IMR-90 (cell line): ENCODE measurements at regions not wholly inside any gene's neighbourhood (a gene's known extent, or its start where the extent isn't known, plus 50 kb on each side); places are given as distances from the start of the nearest gene placed in this dataset.

Source experiments
- ATAC-seq: fragments of 200-7000 bp; cut with Tn5 transposase; 2 replicates; pipeline ENCODE4 v1.9.1; 2020; ENCODE audit warnings: low read depth, mild to moderate bottlenecking, moderate library complexity
- BruUV-seq: library from RNA; stranded (reverse); fragments of 400-500 nt; replicated peaks from 2 replicates; lab custom pipeline; 2021; lab: Mats Ljungman, UMichigan
- CTCF ChIA-PET: fragments of 300-600 bp; formaldehyde crosslinking; extraction: SDS; loops from one replicate; lab custom pipeline; 2021; ENCODE audit warnings: antibody characterized with exemption; lab: Yijun Ruan, JAX
- POLR2A ChIA-PET: fragments of 300-600 bp; sonication (Branson Sonifier 250); formaldehyde crosslinking; loops from one replicate; lab custom pipeline; 2022; ENCODE audit warnings: antibody characterized with exemption; ENCODE audit not compliant: unreplicated experiment; lab: Charles Lee
- DNase-seq: peaks from one replicate; pipeline ENCODE4 v3.0.0; 2013
- H2AFZ ChIP-seq: replicated peaks from 2 replicates; pipeline ENCODE3; 2013; ENCODE audit warnings: low read length, mild to moderate bottlenecking; ENCODE audit not compliant: poor library complexity
- H2AK5ac ChIP-seq: 2 replicates; pipeline ENCODE4 v1.6.1; 2013; ENCODE audit warnings: low read depth, low read length, inconsistent platforms
- H2AK9ac ChIP-seq: replicated peaks from 2 replicates; pipeline ENCODE3; 2013; ENCODE audit warnings: mild to moderate bottlenecking, low read depth, low read length, moderate library complexity; ENCODE audit not compliant: poor library complexity
- H2BK120ac ChIP-seq: 2 replicates; pipeline ENCODE4 v1.6.1; 2013; ENCODE audit warnings: low read depth, low read length, inconsistent platforms
- H2BK15ac ChIP-seq: 3 replicates; pipeline ENCODE4 v1.6.1; 2013; ENCODE audit warnings: low read depth, low read length, inconsistent platforms
- H2BK20ac ChIP-seq: 2 replicates; pipeline ENCODE4 v1.6.1; 2013; ENCODE audit warnings: low read depth, mild to moderate bottlenecking, inconsistent platforms, low read length, moderate library complexity
- H2BK5ac ChIP-seq: 2 replicates; pipeline ENCODE4 v1.6.1; 2013; ENCODE audit warnings: mild to moderate bottlenecking, low read depth, low read length, inconsistent platforms; ENCODE audit not compliant: poor library complexity, severe bottlenecking
- H3K14ac ChIP-seq: replicated peaks from 2 replicates; pipeline ENCODE4 v1.6.1; 2013; ENCODE audit warnings: low read depth, low read length, inconsistent platforms
- H3K18ac ChIP-seq: 2 replicates; pipeline ENCODE4 v1.6.1; 2013; ENCODE audit warnings: low read depth, low read length, control low read depth
- H3K23ac ChIP-seq: 2 replicates; pipeline ENCODE4 v1.6.1; 2013; ENCODE audit warnings: low read depth, low read length, inconsistent platforms
- H3K27ac ChIP-seq: 2 replicates; pipeline ENCODE4 v1.5.1; 2013; ENCODE audit warnings: mild to moderate bottlenecking, control low read depth, low read length; ENCODE audit not compliant: insufficient read depth
- H3K27me3 ChIP-seq: 2 replicates; pipeline ENCODE4 v1.6.1; 2013; ENCODE audit warnings: low read length; ENCODE audit not compliant: control insufficient read depth, insufficient read depth
- H3K36me3 ChIP-seq: 2 replicates; pipeline ENCODE4 v1.6.1; 2013; ENCODE audit warnings: low read length, mixed read lengths; ENCODE audit not compliant: control insufficient read depth, insufficient read depth
- H3K4ac ChIP-seq: 2 replicates; pipeline ENCODE4 v1.6.1; 2013; ENCODE audit warnings: low read depth, low read length, inconsistent platforms
- H3K4me1 ChIP-seq: 2 replicates; pipeline ENCODE4 v1.6.1; 2013; ENCODE audit warnings: low read length, mixed read lengths; ENCODE audit not compliant: control insufficient read depth, insufficient read depth
- H3K4me2 ChIP-seq: 2 replicates; pipeline ENCODE4 v1.6.1; 2013; ENCODE audit warnings: low read depth, mild to moderate bottlenecking, control low read depth, low read length, moderate library complexity
- H3K4me3 ChIP-seq: 2 replicates; pipeline ENCODE4 v1.5.1; 2013; ENCODE audit warnings: low read depth, mild to moderate bottlenecking, control low read depth, low read length, moderate library complexity; ENCODE audit not compliant: insufficient read depth
- H3K56ac ChIP-seq: 2 replicates; pipeline ENCODE4 v1.6.1; 2013; ENCODE audit warnings: low read length, inconsistent platforms; ENCODE audit not compliant: insufficient read depth; ENCODE audit errors: extremely low read depth
- H3K79me1 ChIP-seq, 2 experiments: 2 replicates each; pipeline ENCODE4 v1.6.1; 2013; ENCODE audit warnings: low read length in 2 of 2, inconsistent platforms in 1 of 2, low read depth in 1 of 2
- H3K9ac ChIP-seq: 2 replicates; pipeline ENCODE4 v1.6.1; 2013; ENCODE audit warnings: low read depth, low read length, control low read depth
- H3K9me1 ChIP-seq: 2 replicates; pipeline ENCODE4 v1.6.1; 2013; ENCODE audit warnings: low read length, inconsistent platforms; ENCODE audit not compliant: insufficient read depth
- H3K9me3 ChIP-seq: 2 replicates; pipeline ENCODE4 v1.6.1; 2013; ENCODE audit warnings: low read length; ENCODE audit not compliant: control insufficient read depth, insufficient read depth
- H4K20me1 ChIP-seq: 2 replicates; pipeline ENCODE4 v1.6.1; 2013; ENCODE audit warnings: low read length, inconsistent platforms; ENCODE audit not compliant: insufficient read depth
- H4K5ac ChIP-seq: 2 replicates; pipeline ENCODE4 v1.6.1; 2013; ENCODE audit warnings: mild to moderate bottlenecking, low read depth, low read length, control low read depth
- H4K8ac ChIP-seq, 2 experiments: 2 replicates each; pipeline ENCODE4 v1.6.1; 2013; ENCODE audit warnings: low read depth in 2 of 2, low read length in 2 of 2, control low read depth in 1 of 2, inconsistent platforms in 1 of 2
- H4K91ac ChIP-seq: 2 replicates; pipeline ENCODE4 v1.6.1; 2013; ENCODE audit warnings: low read depth, low read length, inconsistent platforms; ENCODE audit not compliant: insufficient read depth
- BHLHE40 ChIP-seq: fragments of 150-350 bp; IDR thresholded peaks from 2 replicates; pipeline ENCODE4 v1.6.1; 2016; ENCODE audit warnings: mild to moderate bottlenecking, low read depth, low read length
- CEBPB ChIP-seq: IDR thresholded peaks from 2 replicates; pipeline ENCODE4 v1.6.1; 2012; ENCODE audit warnings: low read depth, low read length, improper control_type of control experiment
- CHD1 ChIP-seq: IDR thresholded peaks from 2 replicates; pipeline ENCODE4 v1.6.1; 2012; ENCODE audit warnings: low read depth, low read length, improper control_type of control experiment
- ELK1 ChIP-seq: fragments of 150-350 bp; IDR thresholded peaks from 2 replicates; pipeline ENCODE4 v1.6.1; 2016; ENCODE audit warnings: low read depth, mild to moderate bottlenecking, low read length, moderate library complexity, borderline replicate concordance
- FOS ChIP-seq: fragments of 150-350 bp; IDR thresholded peaks from 2 replicates; pipeline ENCODE4 v1.6.1; 2016; ENCODE audit warnings: low read depth, low read length
- MAFK ChIP-seq: IDR thresholded peaks from 2 replicates; pipeline ENCODE4 v1.6.1; 2012; ENCODE audit warnings: low read depth, low read length, improper control_type of control experiment
- MAZ ChIP-seq: IDR thresholded peaks from 2 replicates; pipeline ENCODE4 v1.6.1; 2012; ENCODE audit warnings: low read depth, mild to moderate bottlenecking, low read length, improper control_type of control experiment, moderate library complexity, borderline replicate concordance
- MXI1 ChIP-seq: IDR thresholded peaks from 2 replicates; pipeline ENCODE4 v1.6.1; 2012; ENCODE audit warnings: low read depth, mild to moderate bottlenecking, low read length, moderate library complexity, borderline replicate concordance
- NFE2L2 ChIP-seq: fragments of 150-350 bp; IDR thresholded peaks from 2 replicates; pipeline ENCODE4 v1.6.1; 2016; ENCODE audit warnings: low read depth, mild to moderate bottlenecking, low read length
- POLR2A ChIP-seq: IDR thresholded peaks from 2 replicates; pipeline ENCODE4 v1.6.1; 2012; ENCODE audit warnings: mild to moderate bottlenecking, low read depth, low read length
- RAD21 ChIP-seq: IDR thresholded peaks from 2 replicates; pipeline ENCODE4 v1.6.1; 2012; ENCODE audit warnings: low read length, improper control_type of control experiment
- RCOR1 ChIP-seq: IDR thresholded peaks from 2 replicates; pipeline ENCODE4 v1.6.1; 2012; ENCODE audit warnings: mild to moderate bottlenecking, low read length, improper control_type of control experiment; ENCODE audit not compliant: insufficient replicate concordance
- RFX5 ChIP-seq: IDR thresholded peaks from 2 replicates; pipeline ENCODE4 v1.8.0; 2012; ENCODE audit warnings: low read depth, mild to moderate bottlenecking, low read length, moderate library complexity
- SMC3 ChIP-seq: fragments of 150-350 bp; IDR thresholded peaks from 2 replicates; pipeline ENCODE4 v1.6.1; 2016; ENCODE audit warnings: low read depth, mild to moderate bottlenecking, antibody characterized with exemption, low read length, moderate library complexity
- WGBS, 2 experiments: methylation state at CpG; one replicate each; pipeline versions ENCODE4 v1.1.5 to v1.1.7; 2013; ENCODE audit warnings: missing lambda C conversion rate in 2 of 2; ENCODE audit not compliant: insufficient read length in 1 of 2; ENCODE audit errors: extremely low coverage in 2 of 2; 5-methylcytosine and 5-hydroxymethylcytosine counted together
- dilution Hi-C: fragments of 300-500 bp; cut with HindIII; formaldehyde crosslinking; loops from one replicate; pipeline ENCODE4 v1.14.3; 2018; ENCODE audit warnings: low sequenced_read_pairs; ENCODE audit not compliant: unreplicated experiment
- in situ Hi-C: fragments of 300-500 bp; cut with MboI; formaldehyde crosslinking; loops from 3 replicates; pipeline ENCODE4 v1.14.3; 2019; ENCODE audit warnings: low sequenced_read_pairs, inconsistent platforms, mixed read lengths
- intact Hi-C: fragments of 100-400 bp; cut with micrococcal nuclease; formaldehyde crosslinking; loops from 2 replicates; pipeline ENCODE4 v1.10.0; 2022
- TF ChIP-seq, protein P1 (sequence below): conservative IDR thresholded peaks from 2 replicates; pipeline ENCODE4 v1.5.1; 2012; ENCODE audit warnings: mild to moderate bottlenecking, low read depth, low read length, improper control_type of control experiment
- TF ChIP-seq, protein P2 (sequence below): fragments of 150-350 bp; IDR thresholded peaks from 2 replicates; pipeline ENCODE4 v1.6.1; 2017; ENCODE audit warnings: mild to moderate bottlenecking, antibody characterized with exemption, low read length, low read depth

DNA sequence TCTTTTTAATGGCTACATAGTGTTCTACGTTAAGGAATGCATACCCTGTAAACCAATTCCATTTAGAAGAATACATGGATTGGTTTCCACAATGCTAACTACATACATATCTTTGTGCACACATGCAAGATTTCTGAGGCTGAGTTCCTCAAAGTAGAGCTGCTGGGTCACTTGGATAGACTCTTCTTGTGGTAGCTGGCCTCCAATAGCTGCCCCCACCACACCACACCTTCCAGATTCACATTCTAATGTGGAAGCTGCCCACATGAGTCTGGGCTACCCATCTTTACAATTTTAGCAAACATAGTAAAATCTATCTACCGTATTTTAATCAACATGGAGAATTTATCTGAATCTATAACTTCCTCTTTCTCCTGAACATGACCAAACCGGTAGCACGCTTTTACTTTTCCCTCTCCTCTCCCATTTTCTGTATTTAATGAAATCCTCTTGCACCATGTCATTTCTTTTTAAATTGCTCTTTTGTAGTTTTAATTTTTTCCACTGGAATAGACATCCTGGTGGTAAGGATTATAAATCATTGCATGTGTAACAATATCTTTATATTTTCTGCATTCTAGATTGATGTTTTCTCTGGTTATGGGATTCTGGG is 74.7 kb upstream of the CITED2 start:
- H3K4me2 ChIP-seq, result no peak overlapping the region
- no peak overlapping the region for H2BK5ac ChIP-seq
- H3K56ac ChIP-seq, result no peak overlapping the region
- no peak overlapping the region for H4K5ac ChIP-seq
- dilution Hi-C loops, result no loop called here
- ChIA-PET POLR2A (no interaction called here), CTCF (no interaction called here)
- H2BK20ac ChIP-seq, result peak overlapping the region; percentile 30
- intact Hi-C loops, result loop anchor here (5.0 kb wide), 1 partner anchor 72 kb away; no protein-coding TSS in a partner anchor
- H2BK15ac ChIP-seq, result no peak overlapping the region; the same call in 2 of the 3 replicates
- H2AFZ ChIP-seq, result no peak overlapping the region
- no peaks in the 10 kb centered on the region for H3K36me3 ChIP-seq
- H4K91ac ChIP-seq, result no peak overlapping the region
- no peak overlapping the region for H2AK5ac ChIP-seq
- 100% methylated on average over 1 of the region's 4 CpGs; no CpG with 5 or more reads in 1 of the 2 experiments for WGBS, 2 experiments
- no peaks in the 10 kb centered on the region for H3K9me1 ChIP-seq
- TF ChIP-seq, protein P1, sequence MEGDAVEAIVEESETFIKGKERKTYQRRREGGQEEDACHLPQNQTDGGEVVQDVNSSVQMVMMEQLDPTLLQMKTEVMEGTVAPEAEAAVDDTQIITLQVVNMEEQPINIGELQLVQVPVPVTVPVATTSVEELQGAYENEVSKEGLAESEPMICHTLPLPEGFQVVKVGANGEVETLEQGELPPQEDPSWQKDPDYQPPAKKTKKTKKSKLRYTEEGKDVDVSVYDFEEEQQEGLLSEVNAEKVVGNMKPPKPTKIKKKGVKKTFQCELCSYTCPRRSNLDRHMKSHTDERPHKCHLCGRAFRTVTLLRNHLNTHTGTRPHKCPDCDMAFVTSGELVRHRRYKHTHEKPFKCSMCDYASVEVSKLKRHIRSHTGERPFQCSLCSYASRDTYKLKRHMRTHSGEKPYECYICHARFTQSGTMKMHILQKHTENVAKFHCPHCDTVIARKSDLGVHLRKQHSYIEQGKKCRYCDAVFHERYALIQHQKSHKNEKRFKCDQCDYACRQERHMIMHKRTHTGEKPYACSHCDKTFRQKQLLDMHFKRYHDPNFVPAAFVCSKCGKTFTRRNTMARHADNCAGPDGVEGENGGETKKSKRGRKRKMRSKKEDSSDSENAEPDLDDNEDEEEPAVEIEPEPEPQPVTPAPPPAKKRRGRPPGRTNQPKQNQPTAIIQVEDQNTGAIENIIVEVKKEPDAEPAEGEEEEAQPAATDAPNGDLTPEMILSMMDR, result no peak
- TF ChIP-seq MXI1, result no peak
- no peak for TF ChIP-seq MAFK
- TF ChIP-seq ELK1, result no peak
- no peak for TF ChIP-seq NFE2L2
- TF ChIP-seq FOS, result no peak
- TF ChIP-seq SMC3, result no peak
- TF ChIP-seq RAD21, result no peak
- TF ChIP-seq CHD1, result no peak
- TF ChIP-seq CEBPB, result no peak
- TF ChIP-seq BHLHE40, result no peak
- no peak for TF ChIP-seq RCOR1
- TF ChIP-seq, protein P2, sequence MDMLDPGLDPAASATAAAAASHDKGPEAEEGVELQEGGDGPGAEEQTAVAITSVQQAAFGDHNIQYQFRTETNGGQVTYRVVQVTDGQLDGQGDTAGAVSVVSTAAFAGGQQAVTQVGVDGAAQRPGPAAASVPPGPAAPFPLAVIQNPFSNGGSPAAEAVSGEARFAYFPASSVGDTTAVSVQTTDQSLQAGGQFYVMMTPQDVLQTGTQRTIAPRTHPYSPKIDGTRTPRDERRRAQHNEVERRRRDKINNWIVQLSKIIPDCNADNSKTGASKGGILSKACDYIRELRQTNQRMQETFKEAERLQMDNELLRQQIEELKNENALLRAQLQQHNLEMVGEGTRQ, result no peak
- TF ChIP-seq POLR2A, result no peak
- TF ChIP-seq RFX5, result no peak
- TF ChIP-seq MAZ, result no peak
- no peak overlapping the region for H3K4me3 ChIP-seq
- ATAC-seq (no peak), DNase-seq (no peak)
- H4K20me1 ChIP-seq, result no peaks in the 10 kb centered on the region
- H3K4me1 ChIP-seq, result no peaks in the 10 kb centered on the region; the same call in 1 of the 2 replicates
- in situ Hi-C loops, result no loop called here
- H3K9ac ChIP-seq, result no peak overlapping the region
- BruUV-seq, result no TSS peak
- H3K23ac ChIP-seq, result no peak overlapping the region
- H2AK9ac ChIP-seq, result no peak overlapping the region
- 0 out of 2 replicates have a peak overlapping the region, but pooled peaks have one; percentile 12 for H2BK120ac ChIP-seq
- H3K27me3 ChIP-seq, result no peaks in the 10 kb centered on the region
- H4K8ac ChIP-seq, result peak overlapping the region in 1 of 2 experiments; percentile 41; a peak in 2 of 4 replicates
- no peaks in the 10 kb centered on the region for H3K79me1 ChIP-seq
- H3K14ac ChIP-seq, result no peak overlapping the region
- H3K27ac ChIP-seq, result peak overlapping the region; percentile 9; the same call in 1 of the 2 replicates
- H3K18ac ChIP-seq, result peak overlapping the region; percentile 5; the same call in 1 of the 2 replicates
- no peaks in the 10 kb centered on the region for H3K9me3 ChIP-seq
- H3K4ac ChIP-seq, result peak overlapping the region; percentile 6; the same call in 1 of the 2 replicates
